Activated T-helper 2 cell treated with anti-CD3 and anti-CD28 coated beads, Interferon-gamma antibody, Interleukin-2, Interleukin-4, amounts not matched to agents 10 μg/mL and 5 μg/mL and 100 μg/mL, durations not matched to agents 14 hours and 24 hours and 36 hours (primary cell): ENCODE measurements at regions not wholly inside any gene's neighbourhood (a gene's known extent, or its start where the extent isn't known, plus 50 kb on each side); places are given as distances from the start of the nearest gene placed in this dataset.

ENCODE experiments used
- DNase-seq: peaks from one replicate; pipeline ENCODE4 v3.0.0; 2021; ENCODE audit warnings: low spot score
- H3K27ac Mint-ChIP-seq: one replicate; pipeline ENCODE4 v1.8.0; 2021; ENCODE audit warnings: mixed read lengths
- H3K27me3 Mint-ChIP-seq: one replicate; pipeline ENCODE4 v1.8.0; 2021; ENCODE audit warnings: low read depth, mixed read lengths
- H3K36me3 Mint-ChIP-seq: one replicate; pipeline ENCODE4 v1.8.0; 2021; ENCODE audit warnings: low read depth, mixed read lengths
- H3K4me1 Mint-ChIP-seq: one replicate; pipeline ENCODE4 v1.8.0; 2021; ENCODE audit warnings: low read depth, mixed read lengths
- H3K4me3 Mint-ChIP-seq: one replicate; pipeline ENCODE4 v1.8.0; 2021; ENCODE audit warnings: low read depth, mild to moderate bottlenecking, moderate library complexity, mixed read lengths
- H3K9me3 Mint-ChIP-seq: one replicate; pipeline ENCODE4 v1.8.0; 2021; ENCODE audit warnings: mixed read lengths
- intact Hi-C: fragments of 100-400 bp; cut with micrococcal nuclease; formaldehyde crosslinking; loops from one replicate; pipeline ENCODE4 v1.15.1; 2023

DNA sequence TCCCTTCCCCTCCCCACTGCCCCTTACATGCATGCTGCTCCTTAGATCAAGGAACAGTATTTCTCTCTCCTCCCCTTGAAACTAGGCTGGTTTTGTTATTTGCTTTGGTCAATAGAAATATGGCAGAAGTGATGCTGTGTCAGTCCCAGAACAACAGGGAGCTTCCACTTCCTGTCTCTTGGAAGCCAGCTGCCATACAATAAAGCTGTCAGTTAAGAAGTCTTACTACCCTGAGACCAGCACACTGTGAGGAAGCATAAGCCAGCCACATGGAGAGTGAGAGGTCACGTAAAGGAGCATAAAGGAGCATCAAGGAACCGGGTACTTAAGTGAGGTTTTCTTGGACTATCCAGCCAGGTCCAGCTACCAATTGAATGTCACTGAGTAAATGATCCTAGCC is 126.6 kb downstream of the NOL4 start:
- H3K27me3 Mint-ChIP-seq, result no peaks in the 10 kb centered on the region

DNA sequence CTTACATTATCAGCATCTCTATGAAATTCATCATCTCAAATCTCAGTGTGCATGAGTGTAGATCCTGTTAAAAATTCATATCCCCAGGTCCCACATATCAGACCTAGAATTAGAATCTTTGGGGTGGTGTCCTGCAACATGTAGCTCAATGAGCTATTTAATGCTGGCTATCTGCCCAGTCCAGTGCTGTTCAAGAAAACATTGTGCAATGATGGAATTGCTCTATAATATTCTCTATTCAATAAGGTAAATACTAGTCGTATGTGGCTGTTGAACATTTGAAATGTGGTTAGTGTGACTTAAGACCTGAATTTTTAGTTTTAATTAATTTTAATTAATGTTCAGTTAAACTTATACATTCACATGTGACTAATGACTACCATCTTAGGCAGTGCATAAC is 127.4 kb downstream of the NOL4 start:
- no peaks in the 10 kb centered on the region for H3K27me3 Mint-ChIP-seq
- H3K27ac Mint-ChIP-seq, result no peak overlapping the region
- H3K9me3 Mint-ChIP-seq, result no peaks in the 10 kb centered on the region
- H3K36me3 Mint-ChIP-seq, result no peaks in the 10 kb centered on the region
- intact Hi-C loops, result no loop called here
- no peaks in the 10 kb centered on the region for H3K4me1 Mint-ChIP-seq
- H3K4me3 Mint-ChIP-seq, result no peak overlapping the region
- no peak for DNase-seq

More for the DNA sequence above, 126.6 kb downstream of the NOL4 start:
- no peaks in the 10 kb centered on the region for H3K4me1 Mint-ChIP-seq
- H3K9me3 Mint-ChIP-seq, result no peaks in the 10 kb centered on the region
- intact Hi-C loops, result no loop called here
- H3K27ac Mint-ChIP-seq, result no peak overlapping the region
- no peak overlapping the region for H3K4me3 Mint-ChIP-seq
- no peak for DNase-seq
- no peaks in the 10 kb centered on the region for H3K36me3 Mint-ChIP-seq

DNA sequence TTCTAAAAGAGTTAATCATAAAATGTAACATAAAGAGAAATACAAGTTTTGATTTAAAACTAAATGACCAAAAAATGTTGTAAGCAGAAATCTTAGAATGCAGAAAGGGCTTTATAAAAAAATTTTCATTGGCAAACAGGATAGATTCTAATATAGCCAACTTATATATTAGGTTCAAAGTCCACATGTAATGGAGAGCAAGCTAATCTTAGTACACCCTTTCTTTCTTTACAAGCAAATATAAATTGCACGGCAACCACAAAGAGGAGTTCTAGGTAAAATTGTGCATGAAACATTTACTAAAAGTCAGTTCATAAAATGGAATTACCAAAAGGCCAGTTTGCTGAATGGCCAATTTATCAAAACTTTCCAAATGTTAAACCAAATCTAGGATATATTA is 130.6 kb downstream of the NOL4 start:
- H3K27me3 Mint-ChIP-seq, result no peaks in the 10 kb centered on the region
- H3K4me3 Mint-ChIP-seq, result no peak overlapping the region
- no peak overlapping the region for H3K27ac Mint-ChIP-seq
- no peaks in the 10 kb centered on the region for H3K4me1 Mint-ChIP-seq
- no peak for DNase-seq
- H3K36me3 Mint-ChIP-seq, result no peaks in the 10 kb centered on the region
- intact Hi-C loops, result no loop called here
- H3K9me3 Mint-ChIP-seq, result peaks cover 7% of the 10 kb centered on the region

DNA sequence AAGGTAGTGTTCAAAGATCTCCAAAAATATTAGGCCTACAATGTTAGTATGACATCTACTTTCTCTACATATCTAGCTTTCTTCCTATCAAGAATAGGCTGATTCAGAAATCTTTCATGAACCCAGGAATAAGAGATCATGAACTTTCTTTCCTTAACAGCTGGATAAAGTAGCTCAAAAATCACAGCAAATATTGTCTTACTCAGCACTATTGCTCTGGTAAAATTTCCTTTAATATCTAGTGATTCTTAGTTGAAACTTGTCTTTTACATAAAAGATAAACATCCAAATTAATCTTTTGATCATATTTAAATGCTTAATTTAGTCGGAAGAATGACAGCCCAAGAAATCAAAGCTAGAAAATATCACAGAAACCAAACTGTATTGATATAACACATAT is 131.9 kb downstream of the NOL4 start:
- intact Hi-C loops, result no loop called here

DNA sequence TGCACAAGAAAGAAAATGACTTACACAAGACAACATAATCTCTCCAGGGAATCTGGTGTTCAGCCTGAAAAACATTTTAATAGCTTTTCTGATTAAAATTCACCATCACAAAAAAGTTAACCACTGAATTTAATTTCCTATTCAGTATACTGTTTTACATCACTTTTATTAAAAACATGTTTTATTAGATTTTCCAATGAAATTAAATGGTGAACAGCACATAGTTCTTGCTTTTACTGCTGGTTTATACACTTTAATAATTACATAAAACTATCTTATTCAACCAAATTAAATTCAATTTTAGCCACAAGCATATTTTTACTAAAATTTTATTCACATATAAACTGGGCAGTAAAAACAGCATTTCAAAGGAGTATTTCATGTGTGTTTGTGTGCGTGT is 138.3 kb downstream of the NOL4 start:
- Mint-ChIP-seq H3K4me3 (no peak overlapping the region), H3K27me3 (no peaks in the 10 kb centered on the region)
- no peak for DNase-seq

More for the DNA sequence above, 131.9 kb downstream of the NOL4 start:
- H3K4me3 Mint-ChIP-seq, result no peak overlapping the region
- no peak overlapping the region for H3K27ac Mint-ChIP-seq
- H3K4me1 Mint-ChIP-seq, result no peaks in the 10 kb centered on the region
- H3K36me3 Mint-ChIP-seq, result no peaks in the 10 kb centered on the region
- peaks cover 7% of the 10 kb centered on the region for H3K9me3 Mint-ChIP-seq
- no peak for DNase-seq
- no peaks in the 10 kb centered on the region for H3K27me3 Mint-ChIP-seq

DNA sequence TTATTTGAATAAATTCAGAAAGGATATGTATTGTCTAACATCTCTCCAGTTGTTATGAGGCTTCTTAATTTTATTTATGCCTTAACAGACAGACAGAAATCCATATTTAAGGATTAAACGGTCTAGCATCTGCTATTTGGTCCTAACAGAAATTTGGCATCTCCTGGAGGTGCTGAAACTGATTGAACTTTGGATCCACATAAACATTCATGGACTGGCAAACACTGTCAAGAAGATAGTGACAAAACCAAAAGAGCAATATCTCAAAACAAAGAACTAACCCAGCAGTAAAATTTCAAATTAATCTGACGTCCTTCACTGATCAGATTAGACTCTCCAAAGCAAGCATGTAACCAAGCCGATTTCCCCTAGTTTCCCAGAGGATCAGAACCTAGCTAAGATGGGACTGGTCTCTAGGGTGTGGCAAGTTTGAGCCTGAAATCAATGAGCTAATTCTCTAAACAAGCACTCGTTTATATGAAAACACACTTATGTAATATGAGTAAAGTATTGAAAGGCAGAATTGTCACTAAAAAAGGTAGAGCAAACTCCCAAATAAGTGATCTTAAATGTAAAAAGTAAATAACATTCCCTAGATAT is 139.5 kb downstream of the NOL4 start:
- Mint-ChIP-seq H3K27me3 (no peaks in the 10 kb centered on the region), H3K27ac (no peak overlapping the region), H3K36me3 (no peaks in the 10 kb centered on the region), H3K9me3 (peaks cover 5% of the 10 kb centered on the region), H3K4me3 (no peak overlapping the region), H3K4me1 (no peaks in the 10 kb centered on the region)
- DNase-seq, result no peak
- intact Hi-C loops, result no loop called here

More for the DNA sequence above, 138.3 kb downstream of the NOL4 start:
- Mint-ChIP-seq H3K9me3 (peaks cover 10% of the 10 kb centered on the region), H3K36me3 (no peaks in the 10 kb centered on the region), H3K27ac (no peak overlapping the region), H3K4me1 (no peaks in the 10 kb centered on the region)
- intact Hi-C loops, result no loop called here

DNA sequence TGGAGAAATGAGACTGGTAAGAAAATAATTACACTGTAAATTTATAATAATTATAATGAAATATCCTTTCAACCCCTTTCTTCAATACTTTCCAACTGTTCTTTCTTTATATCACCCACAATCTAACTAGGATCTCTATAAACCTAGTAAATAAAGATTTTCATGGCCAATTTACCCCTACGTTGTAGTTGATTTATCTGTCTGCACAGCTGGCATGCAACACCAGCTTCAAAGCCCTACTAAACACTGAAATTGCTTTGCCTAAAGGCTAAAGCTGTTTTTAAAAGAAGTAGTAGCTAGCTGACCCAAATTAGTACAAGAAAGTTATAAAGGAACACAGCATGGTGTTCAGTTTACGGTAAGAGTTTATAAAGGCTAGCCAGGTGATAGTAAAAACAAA is 140.1 kb downstream of the NOL4 start:
- no peak overlapping the region for H3K27ac Mint-ChIP-seq
- H3K4me3 Mint-ChIP-seq, result no peak overlapping the region
- H3K9me3 Mint-ChIP-seq, result peaks cover 3% of the 10 kb centered on the region

DNA sequence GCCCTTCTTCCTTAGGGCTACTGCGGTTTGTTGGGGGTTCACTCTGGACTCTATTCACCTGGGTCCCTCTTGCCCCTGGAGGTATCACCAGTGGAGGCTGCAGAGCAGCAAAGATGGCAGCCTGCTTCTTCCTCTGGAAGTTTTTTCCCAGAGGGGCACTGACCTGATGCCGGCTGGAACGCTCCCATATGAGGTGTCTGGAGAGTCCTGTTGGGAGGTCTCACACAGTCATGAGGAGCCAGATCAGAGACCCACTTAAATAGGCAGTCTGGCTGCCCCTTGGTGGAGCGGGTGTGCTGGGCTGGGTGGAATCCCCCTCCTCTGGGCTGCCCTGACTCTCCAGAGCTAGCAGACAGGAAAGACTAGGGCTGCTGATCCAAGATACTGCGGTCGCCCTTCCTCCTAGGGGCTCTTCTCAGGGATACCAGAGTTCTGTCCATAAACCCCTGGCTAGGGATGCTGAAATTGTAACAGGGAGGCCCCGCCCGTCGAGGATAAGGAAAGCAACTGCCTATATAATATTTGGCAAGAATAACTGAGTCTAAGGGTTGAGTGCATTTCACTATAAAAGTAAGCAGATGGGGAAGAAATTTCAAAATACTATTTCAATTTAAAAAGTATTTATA is 140.7 kb downstream of the NOL4 start:
- H3K36me3 Mint-ChIP-seq, result no peaks in the 10 kb centered on the region
- H3K4me3 Mint-ChIP-seq, result no peak overlapping the region
- H3K27me3 Mint-ChIP-seq, result no peaks in the 10 kb centered on the region
- H3K9me3 Mint-ChIP-seq, result peaks cover 3% of the 10 kb centered on the region
- H3K4me1 Mint-ChIP-seq, result no peaks in the 10 kb centered on the region
- no peak overlapping the region for H3K27ac Mint-ChIP-seq
- DNase-seq, result no peak
- intact Hi-C loops, result no loop called here

More for the DNA sequence above, 140.1 kb downstream of the NOL4 start:
- DNase-seq, result no peak
- intact Hi-C loops, result no loop called here
- Mint-ChIP-seq H3K27me3 (no peaks in the 10 kb centered on the region), H3K4me1 (no peaks in the 10 kb centered on the region), H3K36me3 (no peaks in the 10 kb centered on the region)

DNA sequence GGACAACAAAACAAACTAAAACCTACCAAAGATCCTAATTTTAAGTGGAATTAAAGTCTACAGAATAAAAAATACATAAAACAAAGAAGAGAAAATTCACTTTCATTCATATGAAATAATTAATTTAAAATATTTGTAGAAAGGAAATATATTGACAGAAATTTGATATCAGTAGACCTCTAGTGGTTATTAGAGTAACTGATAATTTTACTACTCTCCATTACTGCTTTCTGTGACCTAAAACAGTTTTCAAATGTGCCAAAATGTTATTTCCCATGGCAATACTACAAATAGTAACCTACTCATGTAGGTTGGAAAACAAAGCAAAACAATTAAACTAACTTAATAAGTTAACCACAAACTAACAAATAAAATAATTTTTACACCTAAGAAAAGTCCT is 147.1 kb downstream of the NOL4 start:
- H3K27ac Mint-ChIP-seq, result no peak overlapping the region
- H3K36me3 Mint-ChIP-seq, result no peaks in the 10 kb centered on the region
- H3K27me3 Mint-ChIP-seq, result no peaks in the 10 kb centered on the region
- no peaks in the 10 kb centered on the region for H3K4me1 Mint-ChIP-seq
- no peak for DNase-seq
- H3K9me3 Mint-ChIP-seq, result no peaks in the 10 kb centered on the region
- H3K4me3 Mint-ChIP-seq, result no peak overlapping the region
- intact Hi-C loops, result no loop called here

DNA sequence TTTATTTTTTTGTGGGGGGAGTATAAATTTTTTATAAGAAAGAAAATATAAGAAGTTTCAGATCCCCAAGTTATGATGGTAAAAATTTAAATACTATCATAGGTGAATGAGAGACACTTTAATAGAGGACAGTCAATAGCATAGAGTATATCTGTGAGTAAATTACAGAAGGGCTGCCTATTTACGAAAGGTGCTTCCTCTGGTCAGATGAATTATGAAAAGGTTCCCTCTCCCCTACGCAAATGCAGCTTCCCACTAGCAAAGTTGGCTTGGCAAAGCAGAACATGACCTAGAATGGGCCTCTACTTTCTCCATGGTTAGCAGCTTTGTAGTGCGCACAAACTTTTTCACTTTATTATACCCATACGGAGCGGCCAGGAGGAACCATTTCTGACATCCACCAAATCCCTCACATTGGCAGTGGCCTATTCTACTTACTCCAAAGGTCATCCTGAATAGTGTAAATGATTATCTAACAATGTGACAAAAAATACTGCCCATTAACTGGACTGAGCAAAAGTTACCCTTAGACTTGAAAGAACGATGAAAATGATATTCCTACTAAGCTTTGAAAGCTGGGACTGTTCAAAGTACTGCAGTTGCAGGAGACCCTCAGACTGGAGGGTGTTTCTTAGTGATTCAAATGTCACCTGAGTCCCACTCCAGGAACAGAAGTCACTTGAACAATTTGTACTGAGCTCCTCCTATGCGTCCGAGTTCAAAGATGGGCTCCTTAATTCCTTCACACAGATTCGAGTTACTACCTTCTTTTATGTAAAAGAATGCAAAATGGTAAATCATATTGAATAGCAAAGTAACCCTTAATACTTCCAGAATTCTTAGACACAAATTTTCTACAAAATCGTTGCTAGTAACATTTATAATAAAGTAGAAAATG is 148.5 kb downstream of the NOL4 start:
- Mint-ChIP-seq H3K27me3 (no peaks in the 10 kb centered on the region), H3K36me3 (no peaks in the 10 kb centered on the region), H3K9me3 (peaks cover 4% of the 10 kb centered on the region), H3K4me1 (no peaks in the 10 kb centered on the region), H3K27ac (no peak overlapping the region), H3K4me3 (no peak overlapping the region)
- intact Hi-C loops, result no loop called here
- no peak for DNase-seq

DNA sequence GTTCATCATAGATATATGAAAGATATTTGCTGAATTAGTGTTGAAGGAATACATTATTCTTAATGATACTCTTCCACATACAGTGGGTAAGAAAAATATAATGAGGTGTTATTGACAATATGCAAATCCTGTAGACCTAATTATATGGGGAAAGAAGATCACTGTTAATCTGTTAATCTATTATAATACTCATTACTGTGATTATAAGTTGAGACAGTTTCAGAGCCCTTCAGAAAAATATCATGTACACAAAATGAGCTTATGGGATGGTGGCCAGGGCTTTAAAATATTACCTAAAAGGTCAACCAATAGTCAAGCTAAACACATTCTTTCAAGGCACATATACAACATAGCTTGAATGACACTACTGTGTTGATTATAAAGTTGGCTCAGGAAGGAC is 163.5 kb downstream of the NOL4 start:
- no peaks in the 10 kb centered on the region for H3K4me1 Mint-ChIP-seq
- intact Hi-C loops, result no loop called here
- no peaks in the 10 kb centered on the region for H3K36me3 Mint-ChIP-seq
- DNase-seq, result no peak
- no peaks in the 10 kb centered on the region for H3K27me3 Mint-ChIP-seq
- no peak overlapping the region for H3K27ac Mint-ChIP-seq
- no peak overlapping the region for H3K4me3 Mint-ChIP-seq
- peaks cover 14% of the 10 kb centered on the region for H3K9me3 Mint-ChIP-seq

DNA sequence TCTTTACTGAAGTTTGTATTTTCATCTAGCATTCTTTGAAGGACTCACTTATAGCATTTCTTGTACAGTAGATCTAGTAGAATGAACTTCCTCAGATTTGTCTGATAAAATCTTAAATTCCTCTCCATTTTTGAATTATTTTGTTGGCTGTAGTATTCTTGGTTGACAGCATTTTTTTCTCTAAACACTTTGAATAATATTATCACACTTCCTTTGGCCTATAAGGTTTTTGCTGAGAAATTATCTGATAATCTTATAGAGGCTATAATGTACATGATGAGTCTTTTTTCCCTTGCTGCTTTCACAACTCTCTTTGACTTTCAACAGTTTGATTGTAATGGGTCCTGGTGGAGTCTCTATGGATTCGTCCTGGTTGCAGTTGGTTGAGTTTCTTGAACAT is 169.5 kb downstream of the NOL4 start:
- intact Hi-C loops, result no loop called here

DNA sequence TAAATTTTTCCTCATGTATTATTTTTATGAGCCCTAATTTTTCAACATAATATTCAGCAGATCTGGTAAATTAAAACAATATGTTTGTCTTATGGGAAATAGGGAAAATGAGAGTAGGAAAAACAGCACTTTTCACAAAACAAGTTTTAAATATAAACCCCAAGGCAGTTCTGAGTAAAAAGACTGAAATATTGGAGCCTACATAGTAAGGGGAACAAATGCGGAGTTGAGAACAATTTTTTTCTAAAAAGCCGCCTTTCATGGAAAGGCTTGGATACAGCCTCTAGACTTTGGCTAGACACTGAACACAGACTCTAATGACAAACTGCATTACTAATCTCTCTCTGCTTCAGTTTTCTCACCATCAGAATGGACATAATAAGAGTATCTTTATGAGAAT is 174.1 kb downstream of the NOL4 start:
- no peak for DNase-seq
- Mint-ChIP-seq H3K4me3 (no peak overlapping the region), H3K27me3 (no peaks in the 10 kb centered on the region), H3K36me3 (no peaks in the 10 kb centered on the region), H3K9me3 (peaks cover 12% of the 10 kb centered on the region), H3K4me1 (no peaks in the 10 kb centered on the region), H3K27ac (no peak overlapping the region)
- intact Hi-C loops, result no loop called here

More for the DNA sequence above, 169.5 kb downstream of the NOL4 start:
- Mint-ChIP-seq H3K27me3 (no peaks in the 10 kb centered on the region), H3K9me3 (peaks cover 25% of the 10 kb centered on the region), H3K36me3 (no peaks in the 10 kb centered on the region), H3K4me3 (no peak overlapping the region), H3K4me1 (no peaks in the 10 kb centered on the region), H3K27ac (no peak overlapping the region)
- DNase-seq, result no peak
